SK-N-SH (cell line): ENCODE measurements at regions not wholly inside any gene's neighbourhood (a gene's known extent, or its start where the extent isn't known, plus 50 kb on each side); places are given as distances from the start of the nearest gene placed in this dataset.

Experiments used
- CTCF ChIA-PET: fragments of 300-600, 350-600 bp; formaldehyde crosslinking; extraction: SDS; loops from one replicate; lab custom pipeline; 2021; lab: Yijun Ruan, JAX
- POLR2A ChIA-PET: fragments of 350-600 bp; sonication (Branson Sonifier 250); formaldehyde crosslinking; extraction: SDS; loops from one replicate; lab custom pipeline; 2020; ENCODE audit warnings: antibody characterized with exemption, inconsistent platforms; lab: Yijun Ruan, JAX
- DNase-seq: peaks from one replicate; pipeline ENCODE4 v3.0.0; 2012
- H2AFZ ChIP-seq: fragments of 200-600 bp; sonication (generic); 2 replicates; pipeline ENCODE4 v1.8.1; 2016; ENCODE audit warnings: antibody characterized with exemption, mild to moderate bottlenecking, low read depth
- H3F3A ChIP-seq: fragments of 200-600 bp; sonication (generic); replicated peaks from 2 replicates; pipeline ENCODE3; 2016; ENCODE audit warnings: antibody characterized with exemption, mild to moderate bottlenecking; ENCODE audit not compliant: insufficient read depth
- H3K27ac ChIP-seq, 2 experiments: fragments of 200-500 bp in 1 of 2; fragments of 200-600 bp in 1 of 2; sonication (Bioruptor generic) in 1 of 2; sonication (generic), shearing (Covaris generic) in 1 of 2; 2 replicates each; pipeline versions ENCODE4 v1.5.1 to v1.6.1; 2014 to 2016; ENCODE audit warnings: low read depth in 2 of 2, inconsistent platforms in 1 of 2, low read length in 1 of 2, mild to moderate bottlenecking in 1 of 2, mixed read lengths in 1 of 2
- H3K27me3 ChIP-seq: fragments of 200-600 bp; sonication (generic), shearing (Covaris generic); 2 replicates; pipeline ENCODE4 v1.6.1; 2016; ENCODE audit warnings: mixed run types; ENCODE audit not compliant: insufficient read depth
- H3K36me3 ChIP-seq, 2 experiments: fragments of 200-500 bp in 1 of 2; fragments of 200-600 bp in 1 of 2; sonication (Bioruptor generic) in 1 of 2; sonication (generic) in 1 of 2; replicated peaks in 1 of 2; 2 replicates each; pipeline versions ENCODE3 to v1.5.1; 2014 to 2016; ENCODE audit warnings: low read length in 1 of 2, mild to moderate bottlenecking in 1 of 2; ENCODE audit not compliant: insufficient read depth in 2 of 2, control insufficient read depth in 1 of 2
- H3K4me1 ChIP-seq, 2 experiments: fragments of 200-500 bp in 1 of 2; fragments of 200-600 bp in 1 of 2; sonication (Bioruptor generic) in 1 of 2; sonication (generic), shearing (Covaris generic) in 1 of 2; 2 replicates each; pipeline versions ENCODE4 v1.5.1 to v1.6.1; 2014 to 2016; ENCODE audit warnings: low read depth in 1 of 2, low read length in 1 of 2, mixed run types in 1 of 2; ENCODE audit not compliant: insufficient read depth in 2 of 2, control insufficient read depth in 1 of 2
- H3K4me2 ChIP-seq: fragments of 200-600 bp; sonication (generic), shearing (Covaris generic); 2 replicates; pipeline ENCODE4 v1.6.1; 2017; ENCODE audit warnings: mixed run types
- H3K4me3 ChIP-seq, 2 experiments: fragments of 200-500 bp in 1 of 2; fragments of 200-600 bp in 1 of 2; sonication (Bioruptor generic) in 1 of 2; sonication (generic), shearing (Covaris generic) in 1 of 2; 2 replicates each; pipeline versions ENCODE4 v1.5.1 to v1.8.1; 2014 to 2016; ENCODE audit warnings: low read depth in 2 of 2, inconsistent platforms in 1 of 2, low read length in 1 of 2, mild to moderate bottlenecking in 1 of 2, mixed read lengths in 1 of 2, moderate library complexity in 1 of 2
- H3K79me2 ChIP-seq: fragments of 200-600 bp; sonication (generic); 2 replicates; pipeline ENCODE4 v1.8.1; 2017; ENCODE audit warnings: mild to moderate bottlenecking; ENCODE audit not compliant: insufficient read depth
- H3K9ac ChIP-seq: fragments of 200-600 bp; sonication (generic); 2 replicates; pipeline ENCODE4 v1.6.1; 2017; ENCODE audit warnings: mixed run types
- H3K9me2 ChIP-seq: fragments of 200-600 bp; sonication (generic); 2 replicates; pipeline ENCODE4 v1.6.1; 2017; ENCODE audit warnings: mixed run types
- H3K9me3 ChIP-seq: fragments of 200-600 bp; sonication (generic); 2 replicates; pipeline ENCODE4 v1.6.1; 2017; ENCODE audit warnings: mixed run types, mild to moderate bottlenecking, moderate library complexity
- H4K20me1 ChIP-seq: fragments of 200-600 bp; sonication (generic); 2 replicates; pipeline ENCODE4 v1.6.1; 2017; ENCODE audit warnings: mild to moderate bottlenecking, mixed run types; ENCODE audit not compliant: insufficient read depth
- CTCF ChIP-seq: fragments of 200-600 bp; sonication (generic); IDR thresholded peaks from 2 replicates; pipeline ENCODE4 v1.6.1; 2017; ENCODE audit warnings: antibody characterized with exemption, mild to moderate bottlenecking, moderate library complexity
- EP300 ChIP-seq, 2 experiments: IDR thresholded peaks; 2 replicates each; pipeline versions ENCODE4 v1.4.0 to v1.6.1; 2012; ENCODE audit warnings: borderline replicate concordance in 1 of 2, low read depth in 1 of 2, low read length in 1 of 2
- EZH2phosphoT487 ChIP-seq: fragments of 200-600 bp; sonication (generic); IDR thresholded peaks from 2 replicates; pipeline ENCODE4 v1.6.1; 2017; ENCODE audit warnings: low read depth, mixed run types, mild to moderate bottlenecking, antibody characterized with exemption, moderate library complexity, borderline replicate concordance
- IRF3 ChIP-seq: fragments of 150-350 bp; IDR thresholded peaks from 2 replicates; pipeline ENCODE4 v1.6.1; 2016; ENCODE audit warnings: mild to moderate bottlenecking, low read depth, low read length
- JUND ChIP-seq: IDR thresholded peaks from 2 replicates; pipeline ENCODE4 v1.4.0; 2012
- MAX ChIP-seq: IDR thresholded peaks from 2 replicates; pipeline ENCODE4 v1.4.0; 2012; ENCODE audit warnings: low read depth
- NRF1 ChIP-seq: IDR thresholded peaks from 2 replicates; pipeline ENCODE4 v1.6.1; 2012; ENCODE audit warnings: low read depth, mild to moderate bottlenecking, low read length
- PBX3 ChIP-seq: IDR thresholded peaks from 2 replicates; pipeline ENCODE4; 2012
- POLR2AphosphoS5 ChIP-seq: IDR thresholded peaks from 2 replicates; pipeline ENCODE4 v1.6.1; 2012; ENCODE audit warnings: low read depth, low read length
- RAD21 ChIP-seq: IDR thresholded peaks from 2 replicates; pipeline ENCODE4 v1.6.1; 2012; ENCODE audit warnings: mild to moderate bottlenecking, low read length
- SIN3A ChIP-seq: IDR thresholded peaks from 2 replicates; pipeline ENCODE4 v1.6.1; 2012; ENCODE audit warnings: low read depth, mild to moderate bottlenecking, low read length, moderate library complexity, borderline replicate concordance
- SMC3 ChIP-seq: IDR thresholded peaks from 2 replicates; pipeline ENCODE4 v1.6.1; 2012; ENCODE audit warnings: low read depth, low read length, improper control_type of control experiment
- TCF12 ChIP-seq: IDR thresholded peaks from 2 replicates; pipeline ENCODE4 v1.4.0; 2012
- USF2 ChIP-seq: fragments of 150-350 bp; IDR thresholded peaks from 2 replicates; pipeline ENCODE4 v1.6.1; 2017; ENCODE audit warnings: antibody characterized with exemption, low read length, low read depth, borderline replicate concordance
- YY1 ChIP-seq: IDR thresholded peaks from 2 replicates; pipeline ENCODE4 v1.4.0; 2012; ENCODE audit warnings: low read depth, mild to moderate bottlenecking
- ZBTB33 ChIP-seq: IDR thresholded peaks from 2 replicates; pipeline ENCODE4 v1.4.0; 2012; ENCODE audit warnings: low read depth, borderline replicate concordance
- WGBS: methylation state at CpG from one replicate; pipeline ENCODE4 v1.1.6; 2017; ENCODE audit warnings: low lambda C conversion rate; 5-methylcytosine and 5-hydroxymethylcytosine counted together

- TF ChIP-seq PBX3: no peak
- TF ChIP-seq EP300 (IDR thresholded peaks at IDR 0.05; ENCODE audit: borderline replicate concordance in 1 of 2, low read depth in 1 of 2, low read length in 1 of 2): no peak
- no peak for TF ChIP-seq YY1
- no peak for TF ChIP-seq POLR2AphosphoS5
- no peak for TF ChIP-seq JUND
- no peak for TF ChIP-seq TCF12
- no peak for TF ChIP-seq IRF3
These were observed 134.1 kb upstream of the SALL4 start (continued) for GRCh38 chr20:51936377-51936776.

GRCh38 chr20:51935003-51935358 is 132.7 kb upstream of the SALL4 start:
- 78% methylated on average over 4 of the region's 4 CpGs for WGBS
- no peak for TF ChIP-seq NRF1
- no peak for TF ChIP-seq JUND
- no peak for TF ChIP-seq EZH2phosphoT487
- no peak for TF ChIP-seq CTCF
- no peak for TF ChIP-seq ZBTB33
- TF ChIP-seq TCF12: no peak
- TF ChIP-seq SMC3: no peak
- no peak for TF ChIP-seq IRF3
- no peak for TF ChIP-seq SIN3A
- no peak for TF ChIP-seq MAX
- no peak for TF ChIP-seq RAD21
- TF ChIP-seq USF2: no peak
- no peak for TF ChIP-seq PBX3
- TF ChIP-seq, all 33 proteins: peak for 0
- H3K36me3 ChIP-seq: no peaks in the 10 kb centered on the region
- no peaks in the 10 kb centered on the region for H3K27me3 ChIP-seq
- peaks cover 2 to 14% of the 10 kb centered on the region in 2 experiments; a peak in 2 of 4 replicates for H3K4me1 ChIP-seq
- H3K27ac ChIP-seq: no peak overlapping the region
- no peak overlapping the region for H2AFZ ChIP-seq
- H3K79me2 ChIP-seq: no peaks in the 10 kb centered on the region
- ChIA-PET POLR2A (no interaction called here), CTCF (interaction anchor here (0.9 to 1.2 kb wide), 3 partner anchors 13 to 135 kb away, joined by 3 read pairs; no protein-coding TSS in a partner anchor)
- H3K9ac ChIP-seq: no peak overlapping the region
- H3K4me3 ChIP-seq: no peak overlapping the region
- H3K4me2 ChIP-seq: no peak overlapping the region
- H4K20me1 ChIP-seq: no peaks in the 10 kb centered on the region
- no peaks in the 10 kb centered on the region for H3K9me3 ChIP-seq
- H3F3A ChIP-seq: no peaks in the 10 kb centered on the region
- no peaks in the 10 kb centered on the region for H3K9me2 ChIP-seq
- DNase-seq: no peak
